Testis (tissue), 2 donors: ENCODE measurements at regions not wholly inside any gene's neighbourhood (a gene's known extent, or its start where the extent isn't known, plus 50 kb on each side); places are given as distances from the start of the nearest gene placed in this dataset.

ENCODE experiments used
- POLR2A ChIP-seq: fragments of 450-650 bp; IDR thresholded peaks from one replicate; pipeline ENCODE4 v1.6.1; 2017; ENCODE audit warnings: antibody characterized with exemption, mild to moderate bottlenecking, moderate library complexity
- TF ChIP-seq, protein P1 (sequence below), 3 experiments: fragments of 450-650 bp in 2 of 3; fragments of 200-600 bp in 1 of 3; sonication (generic) in 1 of 3; IDR thresholded peaks; one replicate each; pipeline ENCODE4 v1.5.1; 2016 to 2019; ENCODE audit warnings: antibody characterized with exemption in 3 of 3, mild to moderate bottlenecking in 2 of 3, moderate library complexity in 1 of 3

DNA sequence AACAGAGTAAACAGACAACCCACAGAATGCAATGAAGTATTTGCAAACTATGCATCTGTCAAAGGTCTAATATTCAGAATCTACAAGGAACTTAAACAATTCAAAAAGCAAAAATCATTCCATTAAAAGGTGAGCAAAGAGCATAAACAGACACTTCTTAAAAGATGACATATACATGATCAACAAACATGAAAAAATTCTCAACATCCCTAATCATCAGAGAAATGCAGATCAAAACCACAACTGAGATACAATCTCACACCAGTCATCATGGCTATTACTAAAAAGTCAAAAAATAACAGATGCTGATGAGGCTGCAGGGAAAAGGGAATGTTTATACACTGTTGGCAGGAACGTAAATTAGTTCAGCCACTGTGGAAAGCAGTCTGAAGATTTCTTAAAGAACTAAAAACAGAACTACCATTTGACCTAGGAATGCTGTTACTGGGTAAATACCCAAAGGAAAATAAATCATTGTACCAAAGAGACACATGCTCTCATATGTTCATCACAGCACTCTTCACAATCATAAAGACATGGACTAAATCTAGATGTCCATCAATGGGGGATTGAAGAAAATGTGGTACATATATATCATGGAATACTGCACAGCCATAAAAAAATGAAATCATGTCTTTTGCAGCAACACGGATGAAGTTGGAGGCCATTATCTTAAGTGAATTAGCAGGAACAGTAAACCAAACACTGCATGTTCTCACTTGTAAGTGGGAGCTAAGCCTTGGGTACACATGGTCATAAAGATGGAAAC lies 393.3 kb upstream of the CBLB start:
- TF ChIP-seq, protein P1, sequence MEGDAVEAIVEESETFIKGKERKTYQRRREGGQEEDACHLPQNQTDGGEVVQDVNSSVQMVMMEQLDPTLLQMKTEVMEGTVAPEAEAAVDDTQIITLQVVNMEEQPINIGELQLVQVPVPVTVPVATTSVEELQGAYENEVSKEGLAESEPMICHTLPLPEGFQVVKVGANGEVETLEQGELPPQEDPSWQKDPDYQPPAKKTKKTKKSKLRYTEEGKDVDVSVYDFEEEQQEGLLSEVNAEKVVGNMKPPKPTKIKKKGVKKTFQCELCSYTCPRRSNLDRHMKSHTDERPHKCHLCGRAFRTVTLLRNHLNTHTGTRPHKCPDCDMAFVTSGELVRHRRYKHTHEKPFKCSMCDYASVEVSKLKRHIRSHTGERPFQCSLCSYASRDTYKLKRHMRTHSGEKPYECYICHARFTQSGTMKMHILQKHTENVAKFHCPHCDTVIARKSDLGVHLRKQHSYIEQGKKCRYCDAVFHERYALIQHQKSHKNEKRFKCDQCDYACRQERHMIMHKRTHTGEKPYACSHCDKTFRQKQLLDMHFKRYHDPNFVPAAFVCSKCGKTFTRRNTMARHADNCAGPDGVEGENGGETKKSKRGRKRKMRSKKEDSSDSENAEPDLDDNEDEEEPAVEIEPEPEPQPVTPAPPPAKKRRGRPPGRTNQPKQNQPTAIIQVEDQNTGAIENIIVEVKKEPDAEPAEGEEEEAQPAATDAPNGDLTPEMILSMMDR (IDR thresholded peaks at IDR 0.05) = no peak
- TF ChIP-seq POLR2A = no peak
